SK-N-MC (cell line): ENCODE measurements at regions not wholly inside any gene's neighbourhood (a gene's known extent, or its start where the extent isn't known, plus 50 kb on each side); places are given as distances from the start of the nearest gene placed in this dataset.

Source experiments
- EZH2 ChIP-seq: fragments of 200-600 bp; sonication (generic); IDR thresholded peaks from one replicate; pipeline ENCODE4 v1.6.1; 2017; ENCODE audit warnings: antibody characterized with exemption
- POLR2AphosphoS5 ChIP-seq: IDR thresholded peaks from 2 replicates; pipeline ENCODE4 v1.6.1; 2012; ENCODE audit warnings: mild to moderate bottlenecking, low read depth, low read length, borderline replicate concordance

DNA sequence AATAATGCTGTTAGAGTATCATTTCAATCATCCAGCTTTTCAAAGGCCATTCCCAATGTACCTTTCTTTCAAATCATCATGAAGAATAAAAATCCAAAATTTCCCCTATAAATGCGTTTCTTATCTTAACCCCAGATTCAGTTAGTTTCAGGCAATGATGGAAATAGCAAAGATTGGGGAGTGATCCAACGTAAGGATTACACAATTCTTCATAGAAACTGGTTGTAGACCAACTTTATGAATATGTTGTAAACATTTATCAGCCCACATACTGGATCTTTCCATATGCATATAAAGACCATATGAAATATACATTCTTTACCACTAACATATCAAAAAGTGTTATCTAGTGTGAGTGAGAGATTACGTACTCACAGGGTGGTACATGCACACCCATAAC lies 92.7 kb downstream of the ZC3H11B start:
- no peak for TF ChIP-seq POLR2AphosphoS5
- TF ChIP-seq EZH2, result no peak
